Lung (tissue), 11 donors: ENCODE measurements at regions not wholly inside any gene's neighbourhood (a gene's known extent, or its start where the extent isn't known, plus 50 kb on each side); places are given as distances from the start of the nearest gene placed in this dataset.

Experiments used
- ATAC-seq: fragments of 200-7000 bp; cut with Tn5 transposase; one replicate; pipeline ENCODE4 v1.9.1; 2020; ENCODE audit warnings: moderate number of reproducible peaks; ENCODE audit not compliant: insufficient read depth, low FRiP score
- DNase-seq, 3 donors: peaks; one replicate each; pipeline ENCODE4 v3.0.0-alpha.2; 2013 to 2017
- H3K27ac ChIP-seq, 2 donors: one replicate each; pipeline ENCODE4 v1.5.1; 2013; ENCODE audit warnings: mild to moderate bottlenecking in 2 of 2, moderate library complexity in 2 of 2, control low read depth in 1 of 2, inconsistent platforms in 1 of 2, low read depth in 1 of 2, low read length in 1 of 2
- H3K27me3 ChIP-seq, 3 donors: one replicate each; pipeline ENCODE4 v1.5.1; 2013; ENCODE audit warnings: low read length in 2 of 3; ENCODE audit not compliant: control insufficient read depth in 3 of 3, insufficient read depth in 3 of 3
- H3K36me3 ChIP-seq, 4 donors: one replicate each; pipeline ENCODE4 v1.5.1; 2013; ENCODE audit warnings: low read length in 4 of 4, mild to moderate bottlenecking in 1 of 4, moderate library complexity in 1 of 4; ENCODE audit not compliant: control insufficient read depth in 4 of 4, insufficient read depth in 4 of 4
- H3K4me1 ChIP-seq, 5 donors: one replicate each; pipeline ENCODE4 v1.5.1; 2013; ENCODE audit warnings: low read length in 5 of 5, mild to moderate bottlenecking in 2 of 5, moderate library complexity in 1 of 5; ENCODE audit not compliant: control insufficient read depth in 5 of 5, insufficient read depth in 5 of 5
- H3K4me3 ChIP-seq: one replicate; pipeline ENCODE4 v1.5.1; 2013; ENCODE audit warnings: mild to moderate bottlenecking, control low read depth, moderate library complexity
- H3K9ac ChIP-seq, 2 donors: one replicate each; pipeline ENCODE4 v1.5.1; 2013; ENCODE audit warnings: low read length in 2 of 2, control low read depth in 1 of 2; ENCODE audit not compliant: insufficient read depth in 1 of 2
- H3K9me3 ChIP-seq, 4 donors: one replicate each; pipeline ENCODE4 v1.5.1; 2013; ENCODE audit warnings: low read length in 3 of 4, mild to moderate bottlenecking in 1 of 4, moderate library complexity in 1 of 4; ENCODE audit not compliant: control insufficient read depth in 4 of 4, insufficient read depth in 3 of 4
- WGBS, 2 donors: extraction: QIAGEN DNeasy Blood & Tissue Kit; methylation state at CpG; one replicate each; pipeline ENCODE4 v1.1.7; 2013; 5-methylcytosine and 5-hydroxymethylcytosine counted together
- TF ChIP-seq, protein P1 (sequence below): IDR thresholded peaks from 2 replicates; pipeline ENCODE4 v1.5.1; 2012; ENCODE audit warnings: mild to moderate bottlenecking; ENCODE audit errors: control extremely low read depth, extremely low read depth
- donor health status: control.
- donor health status: control.
- donor health status: Bipolar disorder and iron deficiency.
- donor health status: healthy.
- donor health status: DM: yes; HTN: yes; CAD: no.

DNA sequence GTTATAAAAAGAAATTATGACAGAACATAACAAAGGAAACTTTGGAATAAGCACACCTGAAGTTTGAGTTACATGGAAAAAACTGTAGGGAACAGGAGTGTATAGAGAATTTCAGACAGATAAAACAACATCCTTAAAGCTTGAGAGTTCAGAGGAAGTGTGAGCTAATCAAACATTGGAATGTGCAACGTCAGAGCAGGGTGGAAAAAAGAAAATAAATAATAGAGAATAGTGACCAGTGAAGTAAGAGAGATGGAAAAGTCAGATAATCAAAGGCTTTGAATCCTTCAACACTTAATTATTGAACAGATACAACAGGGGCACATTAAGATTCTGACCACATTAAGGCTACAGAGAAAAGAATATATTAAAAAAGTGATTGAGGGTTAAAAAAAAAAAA lies 128.5 kb upstream of the CDH10 start:
- H3K4me1 ChIP-seq: no peaks in the 10 kb centered on the region
- H3K9me3 ChIP-seq: no peaks in the 10 kb centered on the region
- ATAC-seq: no peak
- H3K9ac ChIP-seq: no peak overlapping the region
- H3K36me3 ChIP-seq: no peaks in the 10 kb centered on the region
- DNase-seq: no peak
- H3K27me3 ChIP-seq: no peaks in the 10 kb centered on the region
- TF ChIP-seq, protein P1, sequence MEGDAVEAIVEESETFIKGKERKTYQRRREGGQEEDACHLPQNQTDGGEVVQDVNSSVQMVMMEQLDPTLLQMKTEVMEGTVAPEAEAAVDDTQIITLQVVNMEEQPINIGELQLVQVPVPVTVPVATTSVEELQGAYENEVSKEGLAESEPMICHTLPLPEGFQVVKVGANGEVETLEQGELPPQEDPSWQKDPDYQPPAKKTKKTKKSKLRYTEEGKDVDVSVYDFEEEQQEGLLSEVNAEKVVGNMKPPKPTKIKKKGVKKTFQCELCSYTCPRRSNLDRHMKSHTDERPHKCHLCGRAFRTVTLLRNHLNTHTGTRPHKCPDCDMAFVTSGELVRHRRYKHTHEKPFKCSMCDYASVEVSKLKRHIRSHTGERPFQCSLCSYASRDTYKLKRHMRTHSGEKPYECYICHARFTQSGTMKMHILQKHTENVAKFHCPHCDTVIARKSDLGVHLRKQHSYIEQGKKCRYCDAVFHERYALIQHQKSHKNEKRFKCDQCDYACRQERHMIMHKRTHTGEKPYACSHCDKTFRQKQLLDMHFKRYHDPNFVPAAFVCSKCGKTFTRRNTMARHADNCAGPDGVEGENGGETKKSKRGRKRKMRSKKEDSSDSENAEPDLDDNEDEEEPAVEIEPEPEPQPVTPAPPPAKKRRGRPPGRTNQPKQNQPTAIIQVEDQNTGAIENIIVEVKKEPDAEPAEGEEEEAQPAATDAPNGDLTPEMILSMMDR: no peak
- H3K27ac ChIP-seq: no peak overlapping the region
- H3K4me3 ChIP-seq: no peak overlapping the region
- 18 to 30% methylated on average over 1 of the region's 1 CpG for WGBS, 2 donors

DNA sequence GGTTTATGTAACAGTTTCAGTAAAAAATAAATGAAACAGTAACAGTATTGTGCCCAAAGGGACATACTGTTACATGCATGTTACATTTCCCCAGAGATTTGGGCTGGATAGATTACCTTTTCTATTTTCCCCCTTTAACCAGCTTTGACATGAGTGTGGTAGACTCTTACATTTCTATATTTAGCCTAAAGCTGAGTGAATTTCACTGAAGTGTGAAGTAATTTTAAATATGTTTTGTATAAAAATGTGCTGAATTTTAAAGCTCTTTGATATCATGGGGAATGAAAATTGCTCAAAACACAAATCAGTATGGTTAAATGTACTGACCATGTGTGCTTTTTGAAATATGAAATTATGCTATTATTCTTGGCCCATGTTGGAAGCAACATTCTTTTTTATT lies 122.3 kb upstream of the CDH10 start:
- Histone ChIP-seq H3K4me1 (no peaks in the 10 kb centered on the region), H3K27ac (no peak overlapping the region), H3K9me3 (peaks cover 0 to 14% (median 0%) of the 10 kb centered on the region in 4 donors), H3K36me3 (no peaks in the 10 kb centered on the region), H3K9ac (no peak overlapping the region), H3K27me3 (no peaks in the 10 kb centered on the region), H3K4me3 (no peak overlapping the region)
- ATAC-seq (no peak), DNase-seq (no peak)
- TF ChIP-seq, protein P1: no peak

DNA sequence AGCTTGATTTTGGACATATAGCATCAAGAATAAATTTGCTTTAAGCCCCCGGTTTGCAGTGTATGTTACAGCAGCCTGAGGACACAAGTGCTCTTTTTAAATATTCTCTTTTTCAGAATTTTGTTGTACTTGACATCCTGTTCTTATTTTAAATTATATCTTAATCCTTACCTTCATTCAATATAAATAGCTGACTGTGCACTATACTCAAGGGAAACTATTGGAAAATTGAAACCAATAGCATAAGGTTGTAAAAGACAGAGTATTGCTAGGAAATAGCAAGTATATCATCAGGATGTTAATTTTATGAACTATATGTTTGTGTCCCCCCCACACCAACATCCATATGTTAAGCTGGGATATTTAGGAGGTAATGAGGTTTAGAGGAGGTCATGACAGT lies 120.4 kb upstream of the CDH10 start:
- 92 to 93% methylated on average over 1 of the region's 1 CpG for WGBS, 2 donors
- TF ChIP-seq, protein P1: no peak

DNA sequence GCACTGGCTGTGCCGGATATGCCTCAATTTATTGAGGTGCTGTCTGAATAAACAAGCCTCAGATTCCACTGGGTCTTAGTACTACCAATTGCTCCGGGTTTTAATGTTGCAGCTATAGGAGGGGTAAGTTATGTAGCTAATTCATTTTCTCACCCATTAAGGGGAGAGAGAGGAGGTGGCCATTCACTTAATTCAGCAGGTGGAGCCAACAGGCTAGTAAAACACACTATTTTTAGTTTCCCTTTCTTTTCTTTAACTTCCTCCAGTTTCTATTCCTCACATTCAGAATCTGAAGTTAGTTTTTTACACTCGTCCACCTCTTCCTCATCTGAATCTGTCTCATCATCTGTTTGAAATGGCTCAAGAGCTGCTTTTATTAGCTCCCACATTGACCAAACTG lies 105.6 kb upstream of the CDH10 start:
- ATAC-seq: no peak
- Histone ChIP-seq H3K27me3 (no peaks in the 10 kb centered on the region), H3K4me3 (no peak overlapping the region), H3K4me1 (no peaks in the 10 kb centered on the region), H3K9ac (no peak overlapping the region), H3K36me3 (no peaks in the 10 kb centered on the region), H3K9me3 (no peaks in the 10 kb centered on the region), H3K27ac (no peak overlapping the region)
- WGBS, 2 donors: 72% methylated on average over 3 of the region's 3 CpGs
- TF ChIP-seq, protein P1: no peak
- DNase-seq: no peak

More for the DNA sequence above, 120.4 kb upstream of the CDH10 start:
- Histone ChIP-seq H3K4me3 (no peak overlapping the region), H3K9me3 (peaks cover 0 to 14% (median 1%) of the 10 kb centered on the region in 4 donors), H3K9ac (no peak overlapping the region), H3K27ac (no peak overlapping the region), H3K27me3 (no peaks in the 10 kb centered on the region), H3K36me3 (no peaks in the 10 kb centered on the region), H3K4me1 (no peaks in the 10 kb centered on the region)
- DNase-seq (no peak), ATAC-seq (no peak)
